CD4-positive, alpha-beta T cell treated with Interleukin-6 for 4 hours (primary cell): ENCODE measurements at regions not wholly inside any gene's neighbourhood (a gene's known extent, or its start where the extent isn't known, plus 50 kb on each side); places are given as distances from the start of the nearest gene placed in this dataset.

Source experiments
- DNase-seq: peaks from one replicate; pipeline ENCODE4 v3.0.0-alpha.2; 2020; ENCODE audit warnings: mixed read lengths

- DNase-seq, result no peak
These were observed 56.2 kb upstream of the PJA1 start for GRCh38 chrX:69221239-69222102.

DNA sequence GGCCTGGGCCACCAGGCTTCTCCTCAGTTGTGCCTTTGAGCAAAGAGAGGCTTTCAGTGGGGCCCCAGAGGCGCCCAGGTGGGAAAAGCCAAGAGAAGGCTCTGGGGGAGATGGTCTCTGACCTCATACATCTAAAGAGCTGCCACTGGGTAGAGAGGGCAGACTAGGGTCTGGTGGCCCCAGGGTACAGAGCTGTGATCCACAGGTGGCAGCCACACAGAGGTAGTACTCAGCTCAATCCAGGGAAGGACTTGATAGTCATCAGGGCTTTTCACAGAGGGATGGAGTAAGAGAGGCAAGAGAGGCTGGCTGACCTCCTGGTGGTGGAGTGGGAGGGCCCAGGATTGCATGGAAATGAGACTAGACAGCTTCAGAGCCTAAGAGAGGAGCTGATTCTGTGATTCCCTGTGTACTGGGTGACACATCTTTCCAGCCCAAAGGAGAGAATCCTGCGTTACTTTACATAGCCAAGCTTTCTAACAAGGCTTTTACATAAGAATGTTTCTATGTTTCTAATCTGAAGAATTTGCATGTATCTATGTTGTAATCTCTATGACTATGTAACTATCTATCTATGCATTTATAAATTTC is 53.2 kb upstream of the PJA1 start:
- no peak for DNase-seq

GRCh38 chrX:69216911-69217310 is 51.7 kb upstream of the PJA1 start:
- no peak for DNase-seq

DNA sequence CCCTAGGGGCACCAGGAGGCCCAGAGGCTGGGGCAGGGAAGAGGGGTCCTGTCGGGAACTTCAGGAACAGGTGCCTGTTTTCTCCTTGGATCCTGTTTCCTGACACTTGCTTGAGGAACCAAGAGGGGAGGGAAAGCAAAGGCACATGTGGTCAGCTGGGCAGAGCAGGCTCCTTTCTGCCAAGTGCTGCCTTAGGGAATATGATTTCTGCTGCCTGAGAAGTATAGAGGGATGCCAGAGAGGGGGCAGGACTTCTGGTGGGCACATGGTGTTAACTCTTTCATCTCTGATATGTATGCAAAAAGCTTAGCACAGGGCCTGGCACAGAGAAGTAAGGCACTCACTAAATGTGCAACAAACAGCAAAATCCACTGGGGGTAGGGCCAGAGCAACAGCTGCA is 51.2 kb upstream of the PJA1 start:
- no peak for DNase-seq

DNA sequence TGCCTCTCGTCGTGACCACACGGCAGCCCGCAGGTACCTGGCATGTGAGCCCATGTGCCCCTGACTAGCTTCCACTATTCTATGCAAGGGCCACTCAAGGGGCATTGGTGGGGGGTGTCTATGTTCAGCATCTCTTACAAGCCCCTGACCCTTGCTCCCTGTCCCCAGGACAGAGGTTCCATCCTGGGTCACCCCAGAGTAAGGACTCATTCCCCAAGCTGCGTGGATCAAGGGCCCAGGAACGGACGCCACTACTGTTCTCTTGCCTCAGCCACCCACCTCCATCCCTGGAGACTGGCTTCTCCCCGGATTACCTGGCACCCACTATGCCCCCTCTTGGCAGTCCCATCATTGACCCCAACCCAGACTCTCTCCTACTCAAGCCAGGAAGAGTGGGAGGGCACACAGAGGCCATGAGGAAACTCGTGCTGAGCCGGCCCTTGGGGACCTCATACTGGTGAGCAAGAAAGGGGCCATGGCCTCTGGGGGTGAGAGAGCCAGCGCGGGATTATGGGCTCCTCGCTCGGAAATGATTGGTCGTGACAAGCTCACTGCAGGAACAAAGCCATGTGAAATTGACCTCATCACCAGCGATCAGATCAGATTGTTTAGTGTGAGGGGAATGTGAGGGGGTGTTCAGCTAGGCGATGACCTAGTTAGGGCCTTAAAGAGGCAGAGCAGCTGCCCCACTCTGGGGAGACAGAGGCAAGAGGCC is 50.1 kb upstream of the PJA1 start:
- DNase-seq, result no peak
